HepG2 (cell line): ENCODE measurements at regions not wholly inside any gene's neighbourhood (a gene's known extent, or its start where the extent isn't known, plus 50 kb on each side); places are given as distances from the start of the nearest gene placed in this dataset.

Experiments used
- ELF1 ChIP-seq: sonication (generic); formaldehyde crosslinking; IDR thresholded peaks from 2 replicates; pipeline ENCODE4 v1.4.0; 2020; ENCODE audit warnings: missing genetic modification reagents
- HDAC2 ChIP-seq: sonication (generic); formaldehyde crosslinking; IDR thresholded peaks from 2 replicates; pipeline ENCODE4 v1.4.0; 2020; ENCODE audit warnings: missing genetic modification reagents
- MXI1 ChIP-seq: IDR thresholded peaks from 3 replicates; pipeline ENCODE4 v1.6.1; 2012; ENCODE audit warnings: low read depth, low read length, inconsistent platforms, borderline replicate concordance
- POLR2A ChIP-seq, 2 experiments: IDR thresholded peaks; 2 replicates each; pipeline ENCODE4 v1.6.1; 2011; ENCODE audit warnings: low read depth in 2 of 2, low read length in 2 of 2, mild to moderate bottlenecking in 1 of 2, moderate library complexity in 1 of 2; ENCODE audit not compliant: insufficient read depth in 1 of 2
- REPIN1 ChIP-seq: sonication (generic); formaldehyde crosslinking; IDR thresholded peaks from 2 replicates; pipeline ENCODE4 v1.8.0; 2022; ENCODE audit warnings: missing genetic modification reagents, low read depth, mild to moderate bottlenecking, borderline replicate concordance
- SMC3 ChIP-seq: IDR thresholded peaks from 2 replicates; pipeline ENCODE4 v1.6.1; 2011; ENCODE audit warnings: low read length, improper control_type of control experiment
- TGIF2 ChIP-seq: IDR thresholded peaks from 2 replicates; pipeline ENCODE4 v1.6.1; 2016; ENCODE audit warnings: control low read depth, missing compliant biosample characterization
- THAP7 ChIP-seq: sonication (generic); formaldehyde crosslinking; IDR thresholded peaks from 2 replicates; pipeline ENCODE4 v1.8.1; 2023; ENCODE audit warnings: mild to moderate bottlenecking, missing genetic modification reagents
- ZFP41 ChIP-seq: sonication (generic); formaldehyde crosslinking; IDR thresholded peaks from 2 replicates; pipeline ENCODE4 v1.4.0; 2020; ENCODE audit warnings: mild to moderate bottlenecking, missing genetic modification reagents, borderline replicate concordance
- ZHX1 ChIP-seq: sonication (generic); formaldehyde crosslinking; IDR thresholded peaks from 2 replicates; pipeline ENCODE4 v1.8.1; 2022; ENCODE audit warnings: low read depth, mild to moderate bottlenecking, missing genetic modification reagents
- ZNF562 ChIP-seq: sonication (generic); formaldehyde crosslinking; IDR thresholded peaks from 2 replicates; pipeline ENCODE4 v1.8.0; 2022; ENCODE audit warnings: missing genetic modification reagents, borderline replicate concordance
- ZNF678 ChIP-seq: sonication (generic); formaldehyde crosslinking; IDR thresholded peaks from 2 replicates; pipeline ENCODE4 v1.4.0; 2020; ENCODE audit warnings: mild to moderate bottlenecking, missing genetic modification reagents
- ZNF782 ChIP-seq: sonication (generic); formaldehyde crosslinking; IDR thresholded peaks from 2 replicates; pipeline ENCODE4 v1.4.0; 2020; ENCODE audit warnings: missing genetic modification reagents, mild to moderate bottlenecking, borderline replicate concordance

- TF ChIP-seq SMC3 (no peak), REPIN1 (CRISPR knock-in tag) (no peak), ZNF562 (CRISPR knock-in tag) (no peak), ZNF782 (CRISPR knock-in tag) (no peak), ZFP41 (CRISPR knock-in tag) (no peak), TGIF2 (CRISPR knock-in tag) (no peak), ELF1 (CRISPR knock-in tag) (no peak), ZNF678 (CRISPR knock-in tag) (no peak), MXI1 (no peak), THAP7 (CRISPR knock-in tag) (no peak), ZHX1 (CRISPR knock-in tag) (no peak), HDAC2 (CRISPR knock-in tag) (no peak), POLR2A (IDR thresholded peaks at IDR 0.05; ENCODE audit: insufficient read depth in 1 of 2, low read depth in 2 of 2, low read length in 2 of 2) (no peak)
Measured at GRCh38 chr18:22816266-22817176, 116.6 kb upstream of the RBBP8 start.
